ENCODE measurements at regions not wholly inside any gene's neighbourhood (a gene's known extent, or its start where the extent isn't known, plus 50 kb on each side); places are given as distances from the start of the nearest gene placed in this dataset.

DNA sequence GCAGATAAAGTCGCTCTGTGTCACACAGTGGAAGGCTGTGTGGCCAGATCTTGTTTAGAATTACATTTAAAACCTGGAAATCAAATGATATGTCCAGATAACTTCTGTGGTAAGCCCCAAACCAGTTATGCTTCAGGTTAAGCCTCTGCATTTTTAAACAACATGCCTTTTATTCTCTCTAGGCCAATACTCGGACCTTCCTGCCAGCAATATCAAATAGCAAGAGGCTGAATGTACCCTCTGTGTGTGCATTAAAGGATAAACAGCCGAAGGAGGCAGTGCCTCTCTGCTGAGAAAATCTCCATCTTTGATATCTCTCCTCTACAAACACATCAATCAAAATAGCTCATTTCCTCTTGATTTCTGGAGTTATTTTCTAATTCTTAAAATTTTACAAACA is 67.1 kb upstream of the TMEM260 start:
- H3K4me3 ChIP-seq (replicated peaks; ENCODE audit: low read depth, low read length), result no peak overlapping the region
- no peaks in the 10 kb centered on the region for H3K36me3 ChIP-seq (ENCODE audit: control insufficient read depth, insufficient read depth, low read length)
- no peak for DNase-seq (ENCODE audit: extremely low read depth, insufficient read length)
- no peak for TF ChIP-seq CTCF (IDR thresholded peaks at IDR 0.05; ENCODE audit: insufficient read depth, low read length, poor library complexity, severe bottlenecking)
- no peaks in the 10 kb centered on the region; the same call in 1 of the 2 replicates for H3K27me3 ChIP-seq (replicated peaks; ENCODE audit: control insufficient read depth, insufficient read depth, low read length)

- Histone ChIP-seq H3K36me3 (ENCODE audit: control insufficient read depth, insufficient read depth, low read length) (no peaks in the 10 kb centered on the region), H3K27me3 (replicated peaks; ENCODE audit: control insufficient read depth, insufficient read depth, low read length) (no peaks in the 10 kb centered on the region; the same call in none of the 2 replicates), H3K4me3 (replicated peaks; ENCODE audit: low read depth, low read length) (no peak overlapping the region)
- no peak for DNase-seq (ENCODE audit: extremely low read depth, insufficient read length)
- no peak for TF ChIP-seq CTCF (IDR thresholded peaks at IDR 0.05; ENCODE audit: insufficient read depth, low read length, poor library complexity, severe bottlenecking)
Measured at GRCh38 chr14:56514663-56515371, 64.8 kb upstream of the TMEM260 start.

DNA sequence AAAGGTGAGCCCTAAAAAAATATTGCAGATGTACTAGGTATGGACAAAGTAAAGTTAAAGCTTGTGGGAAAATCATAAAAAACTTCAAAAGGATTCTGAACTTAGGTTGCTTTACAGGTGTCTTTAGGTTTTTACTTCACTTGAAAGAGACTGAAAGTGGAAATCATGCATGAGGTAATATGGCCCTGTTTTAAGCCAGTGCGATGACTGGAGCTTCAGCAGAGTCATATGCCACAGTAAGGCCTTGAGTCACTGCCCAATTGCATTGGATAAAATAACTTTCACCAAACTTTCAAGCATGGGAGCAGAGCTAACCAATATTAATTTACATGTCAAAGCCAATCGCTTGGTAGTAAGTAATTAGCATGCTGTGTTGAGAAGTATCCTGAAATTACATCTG is 63.9 kb upstream of the TMEM260 start:
- no peak for DNase-seq (ENCODE audit: extremely low read depth, insufficient read length)
- H3K4me3 ChIP-seq (replicated peaks; ENCODE audit: low read depth, low read length), result no peak overlapping the region

GRCh38 chr14:56522403-56522802 is 57.2 kb upstream of the TMEM260 start:
- no peaks in the 10 kb centered on the region; the same call in none of the 2 replicates for H3K27me3 ChIP-seq (replicated peaks; ENCODE audit: control insufficient read depth, insufficient read depth, low read length)
- H3K36me3 ChIP-seq (ENCODE audit: control insufficient read depth, insufficient read depth, low read length), result no peaks in the 10 kb centered on the region
- no peak for DNase-seq (ENCODE audit: extremely low read depth, insufficient read length)
- no peak overlapping the region for H3K4me3 ChIP-seq (replicated peaks; ENCODE audit: low read depth, low read length)
- TF ChIP-seq CTCF (IDR thresholded peaks at IDR 0.05; ENCODE audit: insufficient read depth, low read length, poor library complexity, severe bottlenecking), result no peak

More for the DNA sequence above, 63.9 kb upstream of the TMEM260 start:
- Histone ChIP-seq H3K27me3 (replicated peaks; ENCODE audit: control insufficient read depth, insufficient read depth, low read length) (no peaks in the 10 kb centered on the region; the same call in none of the 2 replicates), H3K36me3 (ENCODE audit: control insufficient read depth, insufficient read depth, low read length) (no peaks in the 10 kb centered on the region)
- TF ChIP-seq CTCF (IDR thresholded peaks at IDR 0.05; ENCODE audit: insufficient read depth, low read length, poor library complexity, severe bottlenecking), result no peak

DNA sequence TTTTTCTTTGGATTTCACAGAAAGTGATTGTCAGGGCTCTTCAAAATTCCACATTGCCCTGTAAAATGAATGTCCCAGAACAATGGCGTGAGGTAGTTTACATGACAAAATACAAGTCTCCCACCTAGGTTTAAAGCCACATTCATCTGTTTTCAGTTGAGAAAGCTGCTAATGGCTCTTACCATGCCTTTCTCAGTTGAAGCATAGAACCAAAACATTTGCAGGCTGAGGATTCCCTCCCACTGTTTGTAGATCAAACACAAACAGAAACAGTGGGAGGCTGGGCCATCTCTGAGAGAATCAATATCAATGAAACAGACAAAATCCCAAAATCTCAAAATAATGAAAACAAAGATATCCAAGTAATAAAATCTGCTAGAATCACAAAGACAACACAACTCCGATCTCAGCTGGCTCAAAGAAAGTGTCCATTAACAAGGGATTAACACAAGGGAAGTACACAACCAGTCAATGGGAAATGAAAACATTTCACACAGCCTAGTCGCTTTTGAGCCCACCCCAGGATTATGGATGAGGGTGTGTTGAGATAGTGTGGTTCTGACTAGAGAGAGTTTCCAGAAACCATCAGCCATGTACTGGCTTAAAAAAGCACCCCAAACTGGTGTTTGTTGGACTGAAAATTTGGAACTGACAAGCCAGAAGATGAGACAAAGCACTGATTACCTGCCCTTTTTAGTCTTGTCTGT is 54.5 kb upstream of the TMEM260 start:
- Histone ChIP-seq H3K27me3 (replicated peaks; ENCODE audit: control insufficient read depth, insufficient read depth, low read length) (no peaks in the 10 kb centered on the region; the same call in 1 of the 2 replicates), H3K4me3 (replicated peaks; ENCODE audit: low read depth, low read length) (no peak overlapping the region), H3K36me3 (ENCODE audit: control insufficient read depth, insufficient read depth, low read length) (no peaks in the 10 kb centered on the region)
- no peak for DNase-seq (ENCODE audit: extremely low read depth, insufficient read length)
- no peak for TF ChIP-seq CTCF (IDR thresholded peaks at IDR 0.05; ENCODE audit: insufficient read depth, low read length, poor library complexity, severe bottlenecking)
